Occipital lobe (tissue), 2 donors: ENCODE measurements at regions not wholly inside any gene's neighbourhood (a gene's known extent, or its start where the extent isn't known, plus 50 kb on each side); places are given as distances from the start of the nearest gene placed in this dataset.

Experiments used
- DNase-seq: peaks from one replicate; lab custom pipeline; 2025; lab: John Stamatoyannopoulos, UW
- small RNA-seq: library from RNA; depleted of rRNA; stranded (forward); fragments of <200 nt; gene quantifications from one replicate; pipeline ENCODE3, GENCODE V24; 2014

- DNase-seq: no peak
Measured at GRCh38 chr11:43614214-43614613, 66.3 kb upstream of the HSD17B12 start.

GRCh38 chr11:43619863-43620505 is 60.6 kb upstream of the HSD17B12 start:
- no peak for DNase-seq

GRCh38 chr11:43626798-43627197 is 53.7 kb upstream of the HSD17B12 start:
- no peak for DNase-seq

Small RNA genes lying in the stretch of these regions (small RNA-seq; reads per million reads assigned to genes)
- gene MIR129-2 (5.6 reads per million, percentile 90 among the genes with 10 or more reads in this experiment), gene MIR670 (1.3 reads per million, percentile 79 among the genes with 10 or more reads in this experiment)
